ENCODE measurements at regions not wholly inside any gene's neighbourhood (a gene's known extent, or its start where the extent isn't known, plus 50 kb on each side); places are given as distances from the start of the nearest gene placed in this dataset.

DNA sequence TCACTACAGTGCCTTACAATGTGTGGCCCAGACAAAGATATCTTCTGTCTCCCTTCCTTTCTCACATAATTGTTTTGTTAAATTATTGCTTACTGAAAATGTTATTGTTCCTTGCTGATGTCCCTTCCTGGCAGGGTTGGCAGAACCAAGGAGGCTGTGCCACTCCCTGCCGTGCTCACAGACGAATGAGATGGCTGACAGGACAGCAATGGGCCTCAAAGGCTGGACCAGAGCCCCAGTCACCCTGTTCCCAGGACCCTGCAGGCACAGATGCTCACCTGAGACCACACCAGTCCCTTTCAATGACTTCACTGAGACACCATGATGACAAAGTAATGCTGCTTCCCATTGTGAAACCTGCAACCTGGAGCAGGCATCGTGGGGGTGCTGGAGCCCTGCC is 375.1 kb downstream of the HACE1 start:
- TF ChIP-seq GATA2 (IDR thresholded peaks at IDR 0.05; ENCODE audit: low read depth, low read length) = no peak
- TF ChIP-seq GATA3 (IDR thresholded peaks at IDR 0.05; ENCODE audit: low read depth, low read length) = no peak

Data from SH-SY5Y (cell line).